Prostate gland (tissue), 2 donors: ENCODE measurements at regions not wholly inside any gene's neighbourhood (a gene's known extent, or its start where the extent isn't known, plus 50 kb on each side); places are given as distances from the start of the nearest gene placed in this dataset.

ENCODE experiments used
- POLR2A ChIP-seq: fragments of 450-650 bp; IDR thresholded peaks from one replicate; pipeline ENCODE4 v1.6.1; 2016; ENCODE audit warnings: antibody characterized with exemption, mild to moderate bottlenecking
- POLR2AphosphoS5 ChIP-seq: sonication (generic); formaldehyde crosslinking; IDR thresholded peaks from one replicate; pipeline ENCODE4 v1.6.1; 2017; ENCODE audit warnings: antibody characterized with exemption
- TF ChIP-seq, protein P1 (sequence below), 4 experiments: fragments of 200-600 bp in 2 of 4; fragments of 450-650 bp in 2 of 4; sonication (generic) in 2 of 4; IDR thresholded peaks; 1 replicate in 3 of 4; 2 replicates in 1 of 4; pipeline ENCODE4 v1.5.1; 2016 to 2019; ENCODE audit warnings: antibody characterized with exemption in 4 of 4, mild to moderate bottlenecking in 2 of 4, moderate library complexity in 2 of 4

DNA sequence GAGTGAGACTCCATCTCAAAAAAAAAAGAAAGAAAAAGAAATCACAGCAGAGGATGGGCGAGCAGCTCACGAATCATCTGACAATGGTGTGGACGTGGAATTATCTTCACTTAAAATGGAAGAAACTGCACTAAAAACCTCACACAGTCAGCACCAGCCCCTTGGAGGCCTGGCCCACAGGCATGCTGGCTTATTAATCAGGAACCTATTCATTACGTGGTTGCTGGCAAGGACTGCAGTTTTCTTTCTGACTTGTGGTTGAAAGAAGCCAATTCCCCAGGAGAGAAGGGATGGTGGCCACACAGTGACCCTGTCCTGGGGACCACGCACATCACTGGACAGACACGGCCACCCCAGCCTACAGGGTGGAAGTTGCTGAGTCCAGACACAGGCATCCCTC lies 401.1 kb downstream of the CTTN start:
- TF ChIP-seq, protein P1, sequence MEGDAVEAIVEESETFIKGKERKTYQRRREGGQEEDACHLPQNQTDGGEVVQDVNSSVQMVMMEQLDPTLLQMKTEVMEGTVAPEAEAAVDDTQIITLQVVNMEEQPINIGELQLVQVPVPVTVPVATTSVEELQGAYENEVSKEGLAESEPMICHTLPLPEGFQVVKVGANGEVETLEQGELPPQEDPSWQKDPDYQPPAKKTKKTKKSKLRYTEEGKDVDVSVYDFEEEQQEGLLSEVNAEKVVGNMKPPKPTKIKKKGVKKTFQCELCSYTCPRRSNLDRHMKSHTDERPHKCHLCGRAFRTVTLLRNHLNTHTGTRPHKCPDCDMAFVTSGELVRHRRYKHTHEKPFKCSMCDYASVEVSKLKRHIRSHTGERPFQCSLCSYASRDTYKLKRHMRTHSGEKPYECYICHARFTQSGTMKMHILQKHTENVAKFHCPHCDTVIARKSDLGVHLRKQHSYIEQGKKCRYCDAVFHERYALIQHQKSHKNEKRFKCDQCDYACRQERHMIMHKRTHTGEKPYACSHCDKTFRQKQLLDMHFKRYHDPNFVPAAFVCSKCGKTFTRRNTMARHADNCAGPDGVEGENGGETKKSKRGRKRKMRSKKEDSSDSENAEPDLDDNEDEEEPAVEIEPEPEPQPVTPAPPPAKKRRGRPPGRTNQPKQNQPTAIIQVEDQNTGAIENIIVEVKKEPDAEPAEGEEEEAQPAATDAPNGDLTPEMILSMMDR (IDR thresholded peaks at IDR 0.05), result no peak
- TF ChIP-seq POLR2AphosphoS5, result no peak
- TF ChIP-seq POLR2A, result no peak
